GM21619 (cell line): ENCODE measurements at regions not wholly inside any gene's neighbourhood (a gene's known extent, or its start where the extent isn't known, plus 50 kb on each side); places are given as distances from the start of the nearest gene placed in this dataset.
"Not testable (repeated sequence)": the region's sequence is repeated elsewhere in the genome, so short reads cannot be mapped to it uniquely, and the experiment has no call there.

ENCODE experiments used
- ATAC-seq: cut with Tn5 transposase; IDR thresholded peaks from one replicate; pipeline ENCODE4 v1.9.1; 2021; ENCODE audit not compliant: unreplicated experiment

DNA sequence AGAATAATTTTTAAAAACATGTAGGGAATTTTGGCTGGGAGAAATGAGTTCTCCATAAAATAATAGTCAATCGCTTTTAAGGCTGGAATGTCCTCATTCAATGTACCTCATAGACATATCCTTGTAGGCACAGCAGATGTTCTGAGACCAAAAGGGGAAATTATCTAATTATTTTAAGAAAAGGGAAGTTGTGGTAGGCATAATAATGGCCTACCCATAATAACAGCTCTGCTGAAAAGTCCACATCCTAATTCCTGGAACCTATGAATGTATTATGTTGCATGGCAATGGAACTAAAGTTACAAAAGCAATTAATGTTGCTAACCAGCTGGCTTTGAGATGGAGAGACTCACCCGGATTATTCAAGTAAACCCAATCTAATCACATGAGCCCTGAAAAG lies 216.1 kb downstream of the TRIM36 start:
- no peak for ATAC-seq

GRCh38 chr5:114952876-114953275 lies 216.8 kb downstream of the TRIM36 start:
- ATAC-seq, result no peak

DNA sequence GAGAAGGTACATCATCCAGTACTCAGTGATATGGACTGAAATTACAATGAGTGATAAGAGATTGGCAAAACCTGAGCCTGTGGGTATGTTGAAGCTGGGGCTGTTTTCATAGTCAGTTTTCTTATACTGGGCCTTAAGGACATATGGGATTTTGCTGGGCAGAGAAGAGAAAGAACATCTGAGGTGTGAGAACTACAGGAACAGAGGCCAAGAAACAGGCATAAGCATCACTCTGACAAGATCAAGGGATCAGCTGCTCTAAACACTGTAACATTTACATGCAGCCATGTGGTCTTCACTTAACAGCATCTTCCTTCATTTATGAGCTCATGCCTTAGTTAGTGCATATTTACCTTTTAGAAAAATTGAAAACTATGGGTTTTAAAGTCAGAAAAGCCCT lies 220.0 kb downstream of the TRIM36 start:
- no peak for ATAC-seq

- no peak for ATAC-seq
These were observed 220.6 kb downstream of the TRIM36 start for GRCh38 chr5:114948986-114949621.

- ATAC-seq, result no peak
These were observed 221.3 kb downstream of the TRIM36 start for GRCh38 chr5:114948363-114948762.

- ATAC-seq, result no peak
These were observed 229.0 kb downstream of the TRIM36 start for GRCh38 chr5:114940709-114941108.

- ATAC-seq, result no peak
These were observed 234.2 kb downstream of the TRIM36 start for GRCh38 chr5:114935490-114935889.

DNA sequence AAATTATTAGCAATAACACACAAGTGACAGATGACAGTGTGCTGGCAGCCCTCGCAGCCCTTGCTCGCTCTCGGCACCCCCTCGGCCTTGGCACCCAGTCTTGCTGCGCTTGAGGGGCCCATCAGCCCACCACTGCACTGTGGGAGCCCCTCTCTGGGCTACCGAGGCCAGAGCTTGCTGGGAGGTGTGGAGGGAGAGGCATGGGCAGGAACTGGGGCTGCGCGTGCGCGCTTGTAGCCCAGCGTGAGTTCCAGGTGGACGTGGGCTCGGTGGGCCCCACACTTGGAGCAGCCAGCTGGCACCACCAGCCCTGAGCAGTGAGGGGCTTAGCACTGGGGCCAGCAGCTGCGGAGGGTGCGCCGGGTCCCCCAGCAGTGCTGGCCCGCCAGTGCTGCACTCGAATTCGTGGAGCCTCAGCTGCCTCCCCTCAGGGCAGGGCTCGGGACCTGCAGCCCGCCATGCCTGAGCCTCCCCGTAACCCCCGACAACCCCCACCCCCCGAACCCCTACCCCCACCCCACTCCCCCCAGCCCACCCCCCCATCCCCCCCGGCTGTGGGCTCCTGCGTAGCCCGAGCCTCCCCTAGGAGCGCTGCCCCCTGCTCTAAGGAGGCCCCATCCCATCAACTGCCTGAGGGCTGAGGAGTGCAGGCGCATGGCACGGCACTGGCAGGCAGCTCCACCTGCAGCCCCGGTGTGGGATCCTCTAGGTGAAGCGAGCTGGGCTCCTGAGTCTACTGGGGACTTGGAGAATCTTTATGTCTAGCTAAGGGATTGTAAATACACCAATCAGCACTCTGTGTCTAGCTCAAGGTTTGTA lies 240.9 kb downstream of the TRIM36 start:
- ATAC-seq, result no peak

GRCh38 chr5:114924769-114925168 lies 244.9 kb downstream of the TRIM36 start:
- ATAC-seq, result no peak

DNA sequence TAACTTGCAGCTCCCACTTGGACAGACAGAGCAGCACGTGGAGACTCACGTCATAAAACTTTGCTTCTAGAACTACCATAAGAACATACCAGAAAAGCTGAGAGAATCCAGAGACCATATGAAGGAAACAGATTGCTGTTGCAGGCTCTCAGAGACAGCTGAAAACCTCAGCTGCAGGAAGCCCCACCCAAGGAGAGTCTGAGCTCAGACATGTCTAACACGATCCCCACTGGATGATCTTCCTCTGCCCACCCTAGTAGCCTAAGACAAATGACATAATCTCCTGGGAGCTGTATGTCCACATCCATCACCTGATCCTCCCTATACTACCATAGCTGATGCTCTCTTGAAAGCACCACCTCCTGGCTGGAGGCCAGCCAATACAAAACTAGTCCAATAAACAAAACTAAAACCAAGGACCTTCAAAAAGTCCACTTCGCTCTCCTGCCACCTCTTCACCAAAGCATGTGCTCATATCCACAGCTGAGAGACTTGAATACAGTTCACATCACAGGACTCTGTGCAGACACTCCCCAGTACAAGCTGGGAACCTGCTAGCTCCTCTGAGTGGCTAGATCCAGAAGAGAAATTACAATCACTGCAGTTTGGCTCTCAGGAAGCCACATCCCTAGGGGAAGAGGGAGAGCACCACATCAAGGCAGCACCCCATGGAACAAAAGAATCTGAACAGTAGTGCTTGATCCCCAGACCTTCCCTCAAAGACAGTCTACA lies 257.4 kb downstream of the TRIM36 start:
- no peak for ATAC-seq

DNA sequence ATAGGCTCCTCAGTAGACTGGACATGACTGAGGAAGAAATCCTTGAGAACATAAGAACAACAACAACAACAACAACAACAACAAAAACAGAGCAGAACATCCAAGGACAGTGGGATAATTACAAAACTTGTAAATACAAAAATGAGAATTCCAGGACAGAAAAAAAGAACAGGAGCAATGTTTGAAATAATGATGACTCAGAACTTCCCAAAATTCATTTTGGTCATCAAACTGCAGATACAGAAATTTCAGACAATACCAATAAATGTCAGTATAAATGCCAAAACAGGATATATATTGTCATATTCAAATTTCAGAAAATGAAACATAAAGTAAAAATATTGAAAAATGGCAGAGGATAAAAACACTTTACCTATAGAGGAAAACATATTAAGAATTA lies 259.0 kb downstream of the TRIM36 start:
- no peak for ATAC-seq

DNA sequence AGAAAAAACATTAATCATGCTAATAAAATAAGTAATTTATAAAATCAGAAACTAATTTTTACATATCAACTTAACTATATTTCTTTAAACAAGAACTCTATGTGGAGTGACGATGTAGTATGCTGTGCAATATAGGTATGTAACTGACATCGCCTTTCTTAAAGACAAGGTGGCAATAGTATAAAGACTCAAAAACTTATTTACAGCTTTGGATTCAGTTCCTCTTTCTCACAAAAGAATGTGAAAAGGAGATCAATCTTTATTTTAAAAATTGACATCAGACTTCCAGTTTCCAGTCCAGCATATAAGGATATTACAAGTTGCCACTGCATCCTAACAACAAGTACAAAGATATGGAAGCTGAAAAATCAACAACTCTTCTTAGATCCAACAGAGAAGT lies 260.3 kb downstream of the TRIM36 start:
- no peak for ATAC-seq

GRCh38 chr5:114903767-114904166 lies 265.9 kb downstream of the TRIM36 start:
- ATAC-seq, result no peak

DNA sequence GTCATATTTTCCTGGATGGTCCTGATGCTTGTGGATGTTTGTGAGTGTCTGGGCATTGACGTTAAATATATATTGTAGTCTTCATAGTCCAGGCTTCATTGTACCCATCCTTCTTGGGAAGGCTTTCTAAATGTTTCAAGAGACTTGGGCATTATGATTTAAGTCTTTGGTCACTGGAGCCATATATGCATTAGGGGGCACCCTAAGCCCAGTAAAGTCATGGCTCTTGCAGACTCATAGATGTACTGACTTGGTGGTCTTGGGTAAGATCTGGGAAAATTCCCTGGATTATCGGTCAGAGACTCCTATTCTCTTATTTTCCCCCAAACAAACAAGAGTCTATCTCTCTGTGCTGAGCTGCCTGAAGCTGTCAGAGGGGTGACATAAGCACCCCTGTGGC lies 271.1 kb downstream of the TRIM36 start:
- ATAC-seq, result no peak

- ATAC-seq, result no peak
These were observed 286.0 kb downstream of the TRIM36 start for GRCh38 chr5:114883675-114884074.

DNA sequence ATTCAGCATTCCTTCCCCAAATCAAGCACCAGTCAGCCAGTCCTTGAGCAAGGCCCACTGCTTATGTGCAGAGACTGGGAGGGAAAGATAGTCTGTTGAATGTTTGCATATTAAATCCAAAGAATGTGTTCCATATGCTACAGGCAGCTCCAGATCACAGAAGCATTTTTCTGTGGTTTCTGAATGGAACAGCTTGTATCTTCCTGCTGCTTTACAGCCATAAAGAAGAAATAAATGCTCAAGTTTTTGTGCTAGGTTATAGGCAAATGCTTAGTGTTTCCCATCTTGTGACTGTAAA lies 310.3 kb downstream of the TRIM36 start:
- ATAC-seq, result no peak

- no peak for ATAC-seq
These were observed 310.9 kb downstream of the TRIM36 start for GRCh38 chr5:114858665-114859437.

GRCh38 chr5:114857941-114858551 lies 311.7 kb downstream of the TRIM36 start:
- no peak for ATAC-seq

DNA sequence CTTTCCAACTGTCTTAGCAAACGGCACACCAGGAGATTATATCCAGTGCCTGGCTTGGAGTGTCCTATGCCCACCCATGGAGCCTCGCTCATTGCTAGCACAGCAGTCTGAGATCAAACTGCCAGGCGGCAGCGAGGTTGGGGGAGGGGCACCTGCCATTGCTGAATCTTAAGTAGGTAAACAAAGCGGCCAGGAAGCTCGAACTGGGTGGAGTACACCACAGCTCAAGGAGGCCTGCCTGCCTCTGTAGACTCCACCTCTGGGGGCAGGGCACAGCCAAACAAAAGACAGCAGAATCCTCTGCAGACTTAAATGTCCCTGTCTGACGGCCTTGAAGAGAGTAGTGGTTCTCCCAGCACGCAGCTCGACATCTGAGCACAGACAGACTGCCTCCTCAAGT lies 325.0 kb downstream of the TRIM36 start:
- ATAC-seq, result not testable (repeated sequence)

DNA sequence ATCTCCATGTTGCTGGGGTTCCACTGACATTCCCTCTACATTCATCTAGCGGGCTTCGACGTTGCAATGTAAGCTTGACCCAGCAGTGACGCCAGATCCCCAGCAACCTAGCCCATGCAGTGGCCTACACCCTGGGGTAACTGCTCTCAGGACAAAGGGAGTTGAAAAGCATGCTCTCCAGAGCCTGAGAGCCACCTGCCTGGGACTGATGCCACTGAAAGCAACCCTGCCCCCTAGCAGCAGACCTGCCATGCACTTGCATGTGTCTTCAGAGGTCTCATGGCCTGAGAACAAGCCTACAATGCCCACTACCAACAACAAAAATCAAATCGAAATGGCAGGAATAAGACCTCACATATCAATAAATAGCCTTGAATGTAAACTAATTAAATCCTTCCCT lies 330.3 kb downstream of the TRIM36 start:
- no peak for ATAC-seq

DNA sequence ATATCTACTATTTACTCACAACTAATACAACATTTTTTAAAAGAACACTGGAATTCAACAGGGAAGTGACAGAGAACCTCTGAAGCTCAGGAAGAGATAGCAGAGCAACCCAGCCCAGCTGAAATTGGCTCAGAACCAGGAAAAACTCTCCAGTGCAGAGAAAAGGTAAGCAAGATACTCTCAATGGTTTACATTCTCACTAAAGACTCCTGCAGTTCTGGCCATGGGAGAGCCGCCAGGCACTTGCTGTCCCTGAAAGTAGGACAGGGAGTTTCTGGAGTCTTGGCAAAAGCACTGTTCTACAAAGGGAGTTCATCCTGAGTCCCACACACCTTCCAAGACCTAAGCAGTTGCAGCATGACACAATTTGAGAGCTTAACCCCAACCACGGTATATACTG lies 330.8 kb downstream of the TRIM36 start:
- ATAC-seq, result no peak
